OCI-LY7 (cell line): ENCODE measurements at regions not wholly inside any gene's neighbourhood (a gene's known extent, or its start where the extent isn't known, plus 50 kb on each side); places are given as distances from the start of the nearest gene placed in this dataset.
"Not testable (repeated sequence)": the region's sequence is repeated elsewhere in the genome, so short reads cannot be mapped to it uniquely, and the experiment has no call there.

Source experiments
- BruUV-seq: library from RNA; stranded (reverse); fragments of 400-500 nt; replicated peaks from 2 replicates; lab custom pipeline; 2021; lab: Mats Ljungman, UMichigan
- CTCF ChIA-PET: fragments of 300-600 bp; sonication (Branson Sonifier 250); formaldehyde crosslinking; loops from one replicate; lab custom pipeline; 2022; ENCODE audit warnings: antibody characterized with exemption; ENCODE audit not compliant: unreplicated experiment; lab: Charles Lee
- POLR2A ChIA-PET: fragments of 300-600 bp; sonication (Branson Sonifier 250); formaldehyde crosslinking; loops from one replicate; lab custom pipeline; 2022; ENCODE audit warnings: antibody characterized with exemption; lab: Charles Lee
- DNase-seq: peaks from one replicate; pipeline ENCODE4 v3.0.0-alpha.2; 2015; ENCODE audit warnings: low spot score
- H2AFZ ChIP-seq: fragments of 200-600 bp; sonication (generic), shearing (Covaris generic); 2 replicates; pipeline ENCODE4 v1.6.1; 2014; ENCODE audit warnings: mild to moderate bottlenecking, antibody characterized with exemption, low read length, moderate library complexity
- H3K27ac ChIP-seq: fragments of 200-600 bp; sonication (generic); 2 replicates; pipeline ENCODE4 v1.5.1; 2014; ENCODE audit warnings: mixed run types, low read depth, mild to moderate bottlenecking, moderate library complexity, low read length, inconsistent platforms; ENCODE audit not compliant: poor library complexity, severe bottlenecking
- H3K36me3 ChIP-seq: fragments of 200-600 bp; sonication (generic); 2 replicates; pipeline ENCODE4 v1.6.1; 2014; ENCODE audit warnings: mild to moderate bottlenecking, antibody characterized with exemption, low read length, moderate library complexity, mixed read lengths; ENCODE audit not compliant: insufficient read depth
- H3K4me1 ChIP-seq: fragments of 200-600 bp; sonication (generic); 2 replicates; pipeline ENCODE4 v1.5.1; 2014; ENCODE audit warnings: mild to moderate bottlenecking, low read length; ENCODE audit not compliant: insufficient read depth, poor library complexity, severe bottlenecking
- H3K4me2 ChIP-seq: fragments of 200-600 bp; sonication (generic); 2 replicates; pipeline ENCODE4 v1.6.1; 2014; ENCODE audit warnings: mild to moderate bottlenecking, low read length
- H3K4me3 ChIP-seq: fragments of 200-600 bp; sonication (generic); 2 replicates; pipeline ENCODE4 v1.5.1; 2014; ENCODE audit warnings: mild to moderate bottlenecking, low read depth, low read length; ENCODE audit not compliant: poor library complexity, severe bottlenecking
- H3K79me2 ChIP-seq: fragments of 200-600 bp; sonication (generic); 2 replicates; pipeline ENCODE4 v1.6.1; 2016; ENCODE audit warnings: low read depth, mild to moderate bottlenecking, low read length, moderate library complexity, mixed read lengths; ENCODE audit not compliant: insufficient read depth
- H3K9me2 ChIP-seq: fragments of 200-600 bp; sonication (generic); 2 replicates; pipeline ENCODE4 v1.6.1; 2016; ENCODE audit warnings: mild to moderate bottlenecking, low read length, mixed read lengths; ENCODE audit not compliant: insufficient read depth
- H3K9me3 ChIP-seq: fragments of 200-600 bp; sonication (generic); 2 replicates; pipeline ENCODE4 v1.6.1; 2014; ENCODE audit warnings: mild to moderate bottlenecking, mixed run types, low read length, mixed read lengths
- H4K20me1 ChIP-seq: fragments of 200-600 bp; sonication (generic); 2 replicates; pipeline ENCODE4 v1.6.1; 2014; ENCODE audit warnings: mild to moderate bottlenecking, antibody characterized with exemption, low read length, moderate library complexity, mixed read lengths; ENCODE audit not compliant: insufficient read depth
- CTCF ChIP-seq: fragments of 200-600 bp; sonication (generic); conservative IDR thresholded peaks from 2 replicates; pipeline ENCODE4 v1.5.1; 2014; ENCODE audit warnings: mild to moderate bottlenecking, antibody characterized with exemption, low read length, moderate library complexity, mixed read lengths
- EZH2phosphoT487 ChIP-seq: fragments of 200-600 bp; sonication (generic); IDR thresholded peaks from 2 replicates; pipeline ENCODE4 v1.6.1; 2018; ENCODE audit warnings: low read depth, borderline replicate concordance, mild to moderate bottlenecking, mixed run types, antibody characterized with exemption, low read length, moderate library complexity, mixed read lengths
- intact Hi-C: fragments of 100-400 bp; cut with micrococcal nuclease; formaldehyde crosslinking; loops from one replicate; pipeline ENCODE4 v1.10.0; 2022; ENCODE audit not compliant: unreplicated experiment

- H3K4me3 ChIP-seq, H3K27ac ChIP-seq, CTCF ChIA-PET, H3K79me2 ChIP-seq, H3K9me2 ChIP-seq, BruUV-seq, H4K20me1 ChIP-seq, H3K9me3 ChIP-seq, intact Hi-C loops, H3K4me2 ChIP-seq, H3K36me3 ChIP-seq, H3K4me1 ChIP-seq: not testable (repeated sequence)
- H2AFZ ChIP-seq: peak overlapping the region; percentile 68; the same call in 1 of the 2 replicates
- DNase-seq: peak; percentile 14
- TF ChIP-seq CTCF: peak; percentile 83
- POLR2A ChIA-PET: interaction anchor here (0.8 to 1.3 kb wide), 4 partner anchors 10 to 74 kb away, joined by 3 to 6 read pairs (median 4); no protein-coding TSS in a partner anchor
These were observed 262.6 kb downstream of the SRGAP2C start for GRCh38 chr1:121447280-121447923.

- H3K79me2 ChIP-seq, H3K4me1 ChIP-seq, BruUV-seq, H3K27ac ChIP-seq, H3K9me3 ChIP-seq, H3K36me3 ChIP-seq, DNase-seq, CTCF ChIA-PET, H3K4me2 ChIP-seq, H3K9me2 ChIP-seq, H3K4me3 ChIP-seq, H4K20me1 ChIP-seq, intact Hi-C loops: not testable (repeated sequence)
- POLR2A ChIA-PET: interaction anchor here (0.8 kb wide), 1 partner anchor 47 kb away, joined by 3 read pairs; no protein-coding TSS in a partner anchor
- peak overlapping the region; percentile 68; the same call in 1 of the 2 replicates for H2AFZ ChIP-seq
These were observed 263.3 kb downstream of the SRGAP2C start for GRCh38 chr1:121448064-121448463.

- Histone ChIP-seq H3K36me3 (no peaks in the 10 kb centered on the region), H3K9me2 (no peaks in the 10 kb centered on the region), H4K20me1 (no peaks in the 10 kb centered on the region), H3K4me3 (no peak overlapping the region), H3K4me1 (peaks cover 5% of the 10 kb centered on the region), H3K4me2 (no peak overlapping the region), H3K27ac (no peak overlapping the region), H2AFZ (no peak overlapping the region), H3K79me2 (no peaks in the 10 kb centered on the region), H3K9me3 (no peaks in the 10 kb centered on the region; the same call in 1 of the 2 replicates)
- TF ChIP-seq EZH2phosphoT487: no peak
- no peak for TF ChIP-seq CTCF
- intact Hi-C loops: no loop called here
- no TSS peak for BruUV-seq
- ChIA-PET CTCF (no interaction called here), POLR2A (no interaction called here)
- DNase-seq: no peak
These were observed 264.1 kb downstream of the SRGAP2C start for GRCh38 chr1:121448851-121449250.
